Mesendoderm (in vitro differentiated cells): ENCODE measurements at regions not wholly inside any gene's neighbourhood (a gene's known extent, or its start where the extent isn't known, plus 50 kb on each side); places are given as distances from the start of the nearest gene placed in this dataset.

ENCODE experiments used
- DNase-seq: peaks from one replicate; pipeline ENCODE4 v3.0.0; 2013
- H2AK5ac ChIP-seq: 2 replicates; pipeline ENCODE4 v1.6.1; 2013; ENCODE audit warnings: low read length, inconsistent platforms
- H2BK120ac ChIP-seq: 2 replicates; pipeline ENCODE4 v1.6.1; 2013; ENCODE audit warnings: low read depth, mild to moderate bottlenecking, low read length, moderate library complexity, mixed read lengths
- H2BK15ac ChIP-seq: replicated peaks from 2 replicates; pipeline ENCODE4 v1.6.1; 2013; ENCODE audit warnings: low read depth, mild to moderate bottlenecking, moderate library complexity
- H2BK5ac ChIP-seq: 2 replicates; pipeline ENCODE4 v1.6.1; 2013; ENCODE audit warnings: low read length, inconsistent platforms
- H3K18ac ChIP-seq: 2 replicates; pipeline ENCODE4 v1.6.1; 2013; ENCODE audit warnings: mild to moderate bottlenecking, low read length, mixed read lengths
- H3K23ac ChIP-seq: one replicate; pipeline ENCODE4 v1.6.1; 2013; ENCODE audit warnings: low read length
- H3K27ac ChIP-seq: 2 replicates; pipeline ENCODE4 v1.5.1; 2013; ENCODE audit warnings: low read depth, mild to moderate bottlenecking, inconsistent platforms, low read length, moderate library complexity
- H3K27me3 ChIP-seq: 2 replicates; pipeline ENCODE4 v1.6.1; 2013; ENCODE audit warnings: low read length, control low read depth, mild to moderate bottlenecking, inconsistent platforms; ENCODE audit not compliant: insufficient read depth, poor library complexity
- H3K36me3 ChIP-seq: 2 replicates; pipeline ENCODE4 v1.6.1; 2013; ENCODE audit warnings: low read length, inconsistent platforms; ENCODE audit not compliant: control insufficient read depth, insufficient read depth
- H3K4ac ChIP-seq: one replicate; pipeline ENCODE4 v1.6.1; 2013; ENCODE audit warnings: low read depth, mild to moderate bottlenecking, low read length, moderate library complexity
- H3K4me1 ChIP-seq: 2 replicates; pipeline ENCODE4 v1.6.1; 2013; ENCODE audit warnings: low read depth, low read length, inconsistent platforms; ENCODE audit not compliant: control insufficient read depth
- H3K4me2 ChIP-seq: 2 replicates; pipeline ENCODE4 v1.6.1; 2013; ENCODE audit warnings: low read length
- H3K4me3 ChIP-seq: 2 replicates; pipeline ENCODE4 v1.5.1; 2013; ENCODE audit warnings: mild to moderate bottlenecking, low read length
- H3K56ac ChIP-seq: one replicate; pipeline ENCODE4 v1.6.1; 2013; ENCODE audit warnings: low read length
- H3K79me1 ChIP-seq: 2 replicates; pipeline ENCODE4 v1.6.1; 2013; ENCODE audit warnings: low read length, inconsistent platforms
- H3K79me2 ChIP-seq: 2 replicates; pipeline ENCODE4 v1.6.1; 2013; ENCODE audit warnings: mild to moderate bottlenecking, low read length; ENCODE audit not compliant: control insufficient read depth, insufficient read depth
- H3K9ac ChIP-seq: 2 replicates; pipeline ENCODE4 v1.6.1; 2013; ENCODE audit warnings: low read length, inconsistent platforms
- H4K5ac ChIP-seq: one replicate; pipeline ENCODE4 v1.6.1; 2013; ENCODE audit warnings: low read length
- H4K8ac ChIP-seq: one replicate; pipeline ENCODE4 v1.6.1; 2013; ENCODE audit warnings: low read depth, mild to moderate bottlenecking, control low read depth, low read length, moderate library complexity
- WGBS: extraction: QIAGEN DNeasy Blood & Tissue Kit; methylation state at CpG from one replicate; pipeline ENCODE4 v1.1.7; 2013; ENCODE audit warnings: low lambda C conversion rate, missing lambda C conversion rate; ENCODE audit not compliant: insufficient coverage; ENCODE audit errors: extremely low coverage; 5-methylcytosine and 5-hydroxymethylcytosine counted together

DNA sequence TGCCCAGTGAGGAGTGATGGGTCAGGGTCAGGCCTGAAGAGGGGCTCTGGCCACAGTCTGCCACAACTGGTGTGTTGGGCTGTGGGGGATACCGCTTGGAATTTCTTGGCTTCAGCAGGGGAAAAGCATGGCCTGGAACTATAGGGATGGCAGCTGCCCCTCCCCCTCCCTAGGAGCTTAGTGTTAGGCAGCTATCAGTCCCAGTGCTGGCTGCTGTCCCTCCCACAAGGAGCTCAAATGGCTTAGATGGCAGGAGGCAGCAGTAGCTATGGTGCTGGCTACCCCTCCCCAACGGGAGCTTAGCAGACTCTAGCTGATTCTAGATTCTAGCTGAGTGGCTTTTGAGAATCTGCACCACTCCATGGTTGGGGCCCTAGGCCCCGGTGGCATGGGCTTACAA lies 414.5 kb upstream of the HSF2 start:
- H3K56ac ChIP-seq = no peak overlapping the region
- no peaks in the 10 kb centered on the region for H3K27me3 ChIP-seq
- no peak overlapping the region for H2BK15ac ChIP-seq
- H3K23ac ChIP-seq = no peak overlapping the region
- H2BK5ac ChIP-seq = no peak overlapping the region
- WGBS = no CpG with 5 or more reads among the region's 3 CpGs
- H3K4me3 ChIP-seq = no peak overlapping the region
- H3K4me2 ChIP-seq = no peak overlapping the region
- peak overlapping the region; percentile 11 for H2AK5ac ChIP-seq
- no peak overlapping the region for H2BK120ac ChIP-seq
- no peak overlapping the region for H4K5ac ChIP-seq
- H3K18ac ChIP-seq = no peak overlapping the region
- H3K27ac ChIP-seq = no peak overlapping the region
- H4K8ac ChIP-seq = no peak overlapping the region
- DNase-seq = peak; percentile 64
- H3K9ac ChIP-seq = no peak overlapping the region
- no peaks in the 10 kb centered on the region for H3K79me1 ChIP-seq
- no peaks in the 10 kb centered on the region for H3K79me2 ChIP-seq
- H3K4ac ChIP-seq = no peak overlapping the region
- no peaks in the 10 kb centered on the region for H3K36me3 ChIP-seq
- H3K4me1 ChIP-seq = no peaks in the 10 kb centered on the region

DNA sequence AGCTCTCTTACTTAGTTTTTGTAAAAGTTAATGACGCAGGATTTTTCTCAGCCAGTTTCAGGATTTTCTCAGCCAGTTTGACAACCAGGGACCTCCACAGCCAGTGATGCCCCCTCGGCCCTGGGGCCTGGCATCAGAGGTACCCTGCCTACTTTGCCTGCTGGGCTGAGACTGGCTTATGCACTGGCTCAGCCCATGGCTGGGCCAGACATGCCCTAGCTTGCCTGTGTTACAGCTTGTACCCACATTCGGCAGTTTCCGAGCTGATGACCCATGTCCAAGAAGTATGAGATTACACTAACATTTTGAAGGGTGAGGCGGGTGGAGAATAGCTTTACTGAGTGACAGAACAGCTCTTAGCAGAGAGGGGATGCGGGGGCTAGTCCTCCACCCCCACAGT lies 406.1 kb upstream of the HSF2 start:
- Histone ChIP-seq H2BK5ac (no peak overlapping the region), H3K18ac (no peak overlapping the region), H3K27ac (no peak overlapping the region), H4K5ac (no peak overlapping the region), H3K79me2 (no peaks in the 10 kb centered on the region), H4K8ac (no peak overlapping the region), H2AK5ac (no peak overlapping the region), H3K4me3 (no peak overlapping the region), H3K36me3 (no peaks in the 10 kb centered on the region), H3K4me2 (no peak overlapping the region), H3K4me1 (no peaks in the 10 kb centered on the region), H3K56ac (peak overlapping the region; percentile 22), H2BK15ac (no peak overlapping the region), H3K4ac (no peak overlapping the region), H3K27me3 (no peaks in the 10 kb centered on the region), H2BK120ac (no peak overlapping the region), H3K9ac (no peak overlapping the region), H3K79me1 (no peaks in the 10 kb centered on the region), H3K23ac (no peak overlapping the region)
- WGBS = no CpG with 5 or more reads among the region's 6 CpGs
- no peak for DNase-seq

DNA sequence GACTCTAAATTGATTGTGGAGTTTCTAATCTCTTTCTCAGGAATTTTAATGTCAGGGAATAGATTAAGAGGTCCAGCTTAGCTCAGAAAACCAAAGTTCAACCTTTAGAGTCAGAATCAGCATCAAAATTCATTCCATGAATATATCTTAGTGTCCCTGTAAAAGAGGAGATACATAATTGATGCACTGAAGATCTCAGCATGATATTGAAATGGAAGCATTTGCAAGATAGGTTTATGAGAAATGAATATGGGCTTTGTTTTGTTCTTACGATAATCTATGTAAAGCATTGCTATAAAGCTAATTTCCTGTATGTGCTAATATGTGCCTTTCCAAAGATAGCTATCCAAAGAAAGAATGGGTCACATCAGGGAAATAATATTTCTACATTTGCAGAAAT lies 404.5 kb upstream of the HSF2 start:
- no CpG with 5 or more reads among the region's 1 CpG for WGBS
- Histone ChIP-seq H3K27ac (no peak overlapping the region), H3K4me2 (no peak overlapping the region), H3K4me1 (no peaks in the 10 kb centered on the region), H3K4ac (no peak overlapping the region), H3K23ac (no peak overlapping the region), H4K5ac (no peak overlapping the region), H2AK5ac (no peak overlapping the region), H3K9ac (no peak overlapping the region), H2BK15ac (no peak overlapping the region), H3K36me3 (no peaks in the 10 kb centered on the region), H3K18ac (no peak overlapping the region), H3K4me3 (no peak overlapping the region), H3K79me1 (no peaks in the 10 kb centered on the region), H3K56ac (no peak overlapping the region), H2BK5ac (no peak overlapping the region), H3K79me2 (no peaks in the 10 kb centered on the region), H4K8ac (no peak overlapping the region), H3K27me3 (no peaks in the 10 kb centered on the region), H2BK120ac (no peak overlapping the region)
- no peak for DNase-seq

DNA sequence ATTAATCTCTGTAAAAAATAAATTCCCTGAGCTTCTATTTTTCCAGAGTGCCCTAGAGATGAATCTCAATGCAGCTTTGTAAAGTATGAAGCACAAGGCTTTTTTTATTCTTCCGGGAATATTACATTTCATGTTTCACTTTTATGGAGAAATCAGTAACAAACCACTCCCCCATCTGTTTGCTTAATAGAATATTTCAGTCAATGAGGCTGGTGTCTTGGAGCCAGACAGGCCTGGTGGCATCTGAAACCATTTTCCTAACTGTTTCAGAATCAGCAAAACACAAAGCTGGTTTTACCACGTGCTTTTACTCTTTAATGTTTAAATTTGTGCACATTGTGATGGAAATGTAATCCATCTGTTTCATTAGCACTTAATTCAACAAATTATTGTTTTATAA lies 400.8 kb upstream of the HSF2 start:
- no peak overlapping the region for H3K4ac ChIP-seq

DNA sequence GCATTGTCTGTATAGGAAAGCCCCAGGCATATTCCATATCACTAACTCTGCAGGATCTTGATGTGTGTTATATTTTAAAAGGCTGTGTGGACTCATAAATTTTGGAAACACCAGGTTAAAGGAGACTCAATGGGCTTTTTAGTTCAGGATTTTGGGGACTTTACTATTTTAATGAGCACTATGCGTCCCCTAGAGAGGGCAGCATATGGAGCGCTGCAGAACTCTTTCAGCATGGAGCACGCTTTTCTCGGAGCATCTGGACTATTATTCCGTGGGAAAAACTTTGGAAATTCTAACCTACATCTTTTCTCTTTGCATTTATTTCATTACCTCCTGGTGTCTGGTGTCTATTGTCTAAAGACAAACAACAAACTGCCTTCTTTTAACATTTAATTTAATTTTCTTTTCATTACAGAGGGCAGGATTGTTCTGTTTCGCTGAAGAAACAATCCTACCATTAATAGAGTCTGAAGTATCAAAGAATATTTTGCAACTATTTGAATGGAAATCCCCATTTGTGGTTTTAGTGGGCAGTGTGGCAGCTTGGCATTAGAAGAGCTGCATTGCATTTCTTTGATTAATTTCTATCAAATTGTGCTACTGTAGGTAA lies 399.9 kb upstream of the HSF2 start:
- no peaks in the 10 kb centered on the region for H3K4me1 ChIP-seq
- no peak overlapping the region for H3K4me3 ChIP-seq
- WGBS = no CpG with 5 or more reads among the region's 6 CpGs
- H2BK5ac ChIP-seq = no peak overlapping the region
- H4K8ac ChIP-seq = no peak overlapping the region
- no peak overlapping the region for H3K9ac ChIP-seq
- no peak overlapping the region for H2BK15ac ChIP-seq
- H3K79me1 ChIP-seq = no peaks in the 10 kb centered on the region
- no peak for DNase-seq
- no peak overlapping the region for H3K4me2 ChIP-seq
- H3K27ac ChIP-seq = no peak overlapping the region
- H2AK5ac ChIP-seq = no peak overlapping the region
- no peak overlapping the region for H3K56ac ChIP-seq
- peak overlapping the region; percentile 39 for H3K18ac ChIP-seq
- H2BK120ac ChIP-seq = no peak overlapping the region
- H4K5ac ChIP-seq = no peak overlapping the region
- no peak overlapping the region for H3K4ac ChIP-seq
- H3K27me3 ChIP-seq = no peaks in the 10 kb centered on the region
- H3K36me3 ChIP-seq = no peaks in the 10 kb centered on the region
- H3K79me2 ChIP-seq = no peaks in the 10 kb centered on the region
- H3K23ac ChIP-seq = no peak overlapping the region

More for the DNA sequence above, 400.8 kb upstream of the HSF2 start:
- H3K23ac ChIP-seq = no peak overlapping the region
- H4K8ac ChIP-seq = no peak overlapping the region
- no peak overlapping the region for H2BK15ac ChIP-seq
- H3K27me3 ChIP-seq = no peaks in the 10 kb centered on the region
- no peak for DNase-seq
- H3K9ac ChIP-seq = no peak overlapping the region
- no peak overlapping the region for H4K5ac ChIP-seq
- no CpG with 5 or more reads among the region's 2 CpGs for WGBS
- no peaks in the 10 kb centered on the region for H3K4me1 ChIP-seq
- no peak overlapping the region for H2BK120ac ChIP-seq
- H3K27ac ChIP-seq = no peak overlapping the region
- H3K79me1 ChIP-seq = no peaks in the 10 kb centered on the region
- no peak overlapping the region for H3K4me2 ChIP-seq
- H3K36me3 ChIP-seq = no peaks in the 10 kb centered on the region
- no peak overlapping the region for H3K18ac ChIP-seq
- no peak overlapping the region for H2BK5ac ChIP-seq
- H3K4me3 ChIP-seq = no peak overlapping the region
- H3K79me2 ChIP-seq = no peaks in the 10 kb centered on the region
- no peak overlapping the region for H3K56ac ChIP-seq
- H2AK5ac ChIP-seq = no peak overlapping the region

DNA sequence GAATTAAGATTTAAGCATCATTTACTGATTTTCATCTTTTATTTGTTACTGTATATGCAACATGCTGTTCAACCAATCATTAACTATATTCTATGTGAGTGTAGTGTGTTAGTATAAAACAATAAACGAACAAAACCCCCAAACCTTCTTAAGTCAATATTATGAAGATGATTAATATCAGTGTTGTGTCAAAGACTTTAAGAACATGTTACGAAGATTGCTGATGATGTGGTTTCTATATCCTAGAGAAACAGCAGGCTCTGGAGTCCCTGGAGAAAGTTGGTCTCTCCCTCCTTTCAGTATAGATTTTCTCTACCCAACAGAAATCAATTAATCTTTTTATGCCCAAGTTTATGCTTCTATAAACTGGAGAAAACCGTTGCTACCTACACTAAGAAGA lies 393.8 kb upstream of the HSF2 start:
- H3K79me2 ChIP-seq = no peaks in the 10 kb centered on the region
- H3K79me1 ChIP-seq = no peaks in the 10 kb centered on the region
- no peak overlapping the region for H3K23ac ChIP-seq
- H3K4me3 ChIP-seq = no peak overlapping the region
- no peaks in the 10 kb centered on the region for H3K27me3 ChIP-seq
- H3K9ac ChIP-seq = no peak overlapping the region
- no peak overlapping the region for H3K18ac ChIP-seq
- DNase-seq = no peak
- no peaks in the 10 kb centered on the region for H3K36me3 ChIP-seq
- no peak overlapping the region for H2BK120ac ChIP-seq
- no peak overlapping the region for H3K4ac ChIP-seq
- H2AK5ac ChIP-seq = no peak overlapping the region
- no peak overlapping the region for H3K27ac ChIP-seq
- no peak overlapping the region for H2BK5ac ChIP-seq
- no peak overlapping the region for H2BK15ac ChIP-seq
- peaks cover 7% of the 10 kb centered on the region for H3K4me1 ChIP-seq
- H4K8ac ChIP-seq = no peak overlapping the region
- H4K5ac ChIP-seq = no peak overlapping the region
- no peak overlapping the region for H3K4me2 ChIP-seq
- no peak overlapping the region for H3K56ac ChIP-seq
- no CpG with 5 or more reads among the region's 3 CpGs for WGBS
